GM19043 (cell line): ENCODE measurements at regions not wholly inside any gene's neighbourhood (a gene's known extent, or its start where the extent isn't known, plus 50 kb on each side); places are given as distances from the start of the nearest gene placed in this dataset.

Experiments
- ATAC-seq: cut with Tn5 transposase; IDR thresholded peaks from one replicate; pipeline ENCODE4 v1.9.1; 2021; ENCODE audit warnings: low read depth; ENCODE audit not compliant: unreplicated experiment

DNA sequence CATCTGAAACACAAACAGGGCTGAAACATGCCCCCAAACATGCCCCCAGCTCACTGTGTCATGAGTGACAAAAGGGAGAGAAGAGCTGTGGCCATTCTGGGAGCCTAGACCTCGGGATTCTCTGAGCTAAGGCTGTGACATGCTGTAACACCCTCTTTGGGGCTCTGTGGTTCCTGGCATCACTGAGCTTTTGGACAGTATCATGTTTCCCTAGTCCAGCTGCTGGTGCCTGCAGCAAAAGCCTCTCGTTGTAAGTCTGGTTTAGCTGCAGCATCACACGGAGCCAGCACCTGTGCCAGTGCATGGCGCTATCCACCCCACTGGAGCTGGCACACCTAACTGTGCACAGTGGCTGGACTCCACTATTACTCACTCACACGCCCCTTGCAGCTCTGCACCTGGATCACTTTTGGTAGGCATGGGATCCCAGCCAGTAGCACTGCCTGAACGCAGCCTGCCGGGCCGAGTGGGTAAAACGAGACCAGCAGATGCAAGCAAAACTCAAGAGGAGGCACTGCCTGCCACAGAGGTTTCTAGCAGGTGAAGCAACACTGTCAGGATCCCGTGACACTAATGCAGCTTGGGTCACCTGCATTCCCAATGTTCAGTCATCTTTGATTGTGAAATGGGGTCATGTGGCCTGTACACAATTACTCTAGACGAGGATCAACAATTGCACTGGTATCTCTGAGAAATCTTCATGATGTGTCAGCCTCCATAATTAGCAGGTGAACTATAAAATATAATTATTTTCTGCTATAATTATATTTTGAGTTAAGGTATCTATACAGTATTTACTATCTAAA lies 547.2 kb downstream of the ZNF804A start:
- no peak for ATAC-seq

DNA sequence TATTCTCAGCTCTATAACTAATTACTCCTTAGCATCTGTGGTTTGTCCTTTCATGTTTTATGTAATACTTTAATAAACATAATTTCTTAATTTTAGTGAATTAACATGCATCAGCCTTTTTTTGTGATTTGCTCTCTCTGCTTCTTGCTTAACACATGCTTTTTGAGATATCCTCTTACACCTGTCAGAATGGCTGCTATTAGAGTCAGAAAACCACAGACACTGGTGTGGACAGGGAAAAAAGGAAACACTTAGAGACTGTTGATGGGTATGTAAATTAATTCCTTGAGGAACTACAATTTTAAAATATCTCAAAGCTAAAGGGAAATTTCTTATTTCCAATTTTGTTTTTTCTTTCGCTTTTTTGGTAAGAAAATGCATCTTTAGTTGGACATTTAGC lies 549.0 kb downstream of the ZNF804A start:
- no peak for ATAC-seq

DNA sequence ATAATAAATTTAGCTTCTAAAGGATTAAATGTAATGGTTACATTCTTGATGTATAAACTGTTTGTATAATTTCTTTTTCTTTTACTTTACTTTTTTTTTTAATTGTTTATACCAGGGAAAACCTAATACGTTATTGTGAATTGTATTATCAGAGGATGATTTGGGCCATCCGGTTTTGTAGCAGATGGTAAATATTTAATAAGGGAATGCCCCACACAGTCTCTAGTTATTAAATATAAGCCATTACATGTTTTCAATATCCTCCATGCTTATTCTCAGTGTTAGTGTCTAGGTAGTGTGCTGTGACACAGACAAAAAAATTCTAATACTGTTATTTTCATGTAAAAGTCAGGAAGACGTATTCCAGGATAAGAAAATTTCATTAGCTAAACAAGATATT lies 553.9 kb downstream of the ZNF804A start:
- ATAC-seq: no peak

DNA sequence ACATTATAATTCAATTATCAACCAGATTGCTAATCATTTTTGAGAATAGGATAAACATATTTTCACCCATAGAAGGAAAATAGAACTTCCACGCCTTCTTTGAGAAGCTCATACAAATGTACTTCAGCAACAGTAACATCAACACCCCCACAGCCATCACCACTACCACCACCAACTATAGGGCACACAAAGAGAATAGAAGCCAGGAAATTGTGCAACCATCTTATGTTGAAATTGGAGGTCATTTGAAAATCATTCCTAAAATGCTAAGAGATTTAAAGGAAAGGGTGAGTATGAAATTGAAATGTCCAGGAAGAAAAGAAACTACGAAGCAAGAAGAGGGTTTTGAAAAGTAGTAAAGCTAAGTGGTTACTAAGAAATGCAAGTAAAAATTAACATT lies 563.4 kb downstream of the ZNF804A start:
- no peak for ATAC-seq

DNA sequence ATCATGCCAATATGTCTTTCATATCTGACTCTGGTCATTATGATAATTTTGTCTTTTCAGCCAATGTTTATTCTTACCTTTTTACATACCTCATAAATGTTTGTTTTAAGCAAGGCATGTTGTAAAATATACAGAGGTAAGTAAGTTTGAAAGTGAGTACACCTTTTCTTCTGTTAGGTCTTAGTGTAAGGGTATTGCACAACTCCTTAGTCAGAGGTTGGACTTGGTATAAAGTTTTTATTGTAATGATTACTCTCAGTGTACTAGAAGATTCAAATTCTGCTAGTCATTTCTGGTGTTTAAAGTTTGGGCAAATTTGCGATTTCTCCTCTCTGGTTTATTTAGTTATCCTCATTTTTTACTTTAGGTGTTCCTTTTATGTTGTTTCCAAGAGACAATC lies 564.3 kb upstream of the FSIP2 start:
- no peak for ATAC-seq

DNA sequence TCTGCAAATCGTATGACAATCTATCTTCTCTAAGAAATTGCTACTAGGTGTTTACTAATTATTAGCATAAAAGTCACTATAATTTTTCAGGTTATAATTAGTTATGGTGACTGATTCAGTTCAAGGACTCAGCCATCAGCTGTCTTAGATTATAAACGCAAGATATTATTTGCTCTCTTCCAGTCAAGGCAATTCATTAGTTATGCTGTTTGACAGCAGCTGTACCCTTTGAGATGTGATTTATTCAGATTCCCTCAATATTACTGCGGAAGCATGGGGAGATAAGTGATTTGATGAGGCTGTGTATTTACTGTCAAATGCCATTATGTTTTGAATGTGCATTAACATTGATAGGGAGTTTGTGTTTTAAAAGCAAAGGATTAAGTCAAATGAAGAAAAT lies 558.9 kb upstream of the FSIP2 start:
- no peak for ATAC-seq

DNA sequence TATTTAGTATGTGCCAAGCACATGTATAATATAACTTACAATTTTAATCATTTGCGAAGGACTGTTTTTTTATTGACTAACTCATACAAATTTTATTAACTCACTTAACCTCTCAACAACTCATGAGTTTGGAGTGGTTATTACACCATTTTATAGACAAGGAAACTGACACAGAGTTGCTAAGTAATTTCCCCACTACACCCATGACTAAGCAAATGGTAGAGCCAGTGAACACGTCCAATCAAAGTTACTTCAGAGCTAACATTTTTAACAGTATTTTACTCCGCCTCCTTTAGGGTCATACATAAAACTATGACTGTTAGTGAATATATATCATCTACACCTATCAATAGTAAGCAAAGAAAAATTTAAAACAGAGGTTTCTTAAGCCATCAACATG lies 556.7 kb upstream of the FSIP2 start:
- ATAC-seq: no peak

DNA sequence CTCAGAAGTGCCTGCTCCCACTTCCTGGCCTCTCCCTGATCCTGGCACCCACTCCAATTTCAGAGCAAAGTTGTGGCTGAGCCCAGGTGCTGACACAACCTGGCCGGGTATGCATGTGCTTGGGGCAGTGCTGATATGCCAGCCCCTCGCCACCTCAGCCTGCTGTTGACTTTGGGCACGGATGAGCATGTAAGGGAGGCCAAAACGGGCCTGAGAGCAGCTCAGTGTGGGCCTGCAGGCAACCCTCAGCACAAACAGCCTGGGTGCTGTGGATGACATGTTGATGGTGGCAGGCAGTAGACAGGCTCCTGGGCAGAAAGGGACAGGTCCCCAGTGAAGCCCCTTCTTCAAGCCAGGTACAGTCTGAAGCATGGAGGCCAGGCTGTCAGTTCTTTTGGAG lies 553.6 kb upstream of the FSIP2 start:
- no peak for ATAC-seq

DNA sequence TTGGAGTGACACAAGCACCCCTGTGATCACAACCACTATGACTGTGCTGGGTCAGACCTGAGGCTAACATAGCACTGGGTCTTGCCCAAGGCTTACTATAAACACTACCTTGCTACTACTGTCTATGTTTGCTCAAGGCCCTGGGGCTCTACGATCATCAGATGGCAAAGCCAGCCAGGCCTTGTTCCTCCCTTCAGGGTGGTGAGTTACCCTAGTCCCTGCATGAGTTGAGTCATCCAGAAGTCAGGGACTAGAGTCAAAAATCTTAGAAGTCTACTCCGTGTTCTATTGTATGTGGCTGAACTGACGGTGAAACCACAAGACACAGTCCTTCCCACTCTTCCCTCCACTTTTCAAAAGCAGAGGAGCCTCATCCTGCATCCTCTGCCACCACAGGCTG lies 551.2 kb upstream of the FSIP2 start:
- ATAC-seq: no peak

DNA sequence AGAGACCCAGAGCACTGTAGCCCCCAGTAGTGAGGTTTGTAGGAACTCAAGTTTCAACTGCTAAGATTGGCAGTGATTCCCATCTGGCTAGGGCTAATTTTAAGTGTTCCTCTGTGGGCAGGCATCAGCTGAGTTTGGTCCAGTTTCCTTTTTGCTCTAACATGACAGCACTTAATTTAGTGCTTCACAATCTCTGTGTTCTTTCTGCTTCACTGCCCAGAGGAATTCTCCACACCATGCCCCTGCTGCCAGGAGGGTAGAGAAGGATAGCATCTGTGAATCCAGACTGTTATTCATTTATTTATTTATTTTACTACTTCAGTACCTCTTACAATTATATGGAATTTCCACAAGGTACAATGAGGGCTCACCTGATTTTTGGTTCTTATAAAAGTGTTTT lies 549.9 kb upstream of the FSIP2 start:
- no peak for ATAC-seq

DNA sequence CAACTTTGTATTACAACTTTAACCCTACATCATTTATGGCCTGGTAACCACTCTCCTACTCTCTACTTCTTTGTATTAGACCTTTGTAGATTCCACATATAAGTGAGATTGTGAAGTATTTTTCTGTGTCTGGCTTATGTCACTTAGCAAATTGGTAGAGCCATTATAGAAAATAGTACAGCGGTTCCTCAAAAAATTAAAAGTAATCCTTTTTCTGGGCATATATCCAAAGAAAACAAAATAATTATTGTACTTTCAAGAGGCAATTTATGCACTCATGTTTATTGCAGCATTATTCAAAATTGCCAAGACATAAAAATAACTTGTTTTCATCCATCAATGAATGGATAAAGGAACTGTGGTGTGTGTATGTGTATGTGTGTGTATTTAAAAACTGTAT lies 537.5 kb upstream of the FSIP2 start:
- no peak for ATAC-seq

DNA sequence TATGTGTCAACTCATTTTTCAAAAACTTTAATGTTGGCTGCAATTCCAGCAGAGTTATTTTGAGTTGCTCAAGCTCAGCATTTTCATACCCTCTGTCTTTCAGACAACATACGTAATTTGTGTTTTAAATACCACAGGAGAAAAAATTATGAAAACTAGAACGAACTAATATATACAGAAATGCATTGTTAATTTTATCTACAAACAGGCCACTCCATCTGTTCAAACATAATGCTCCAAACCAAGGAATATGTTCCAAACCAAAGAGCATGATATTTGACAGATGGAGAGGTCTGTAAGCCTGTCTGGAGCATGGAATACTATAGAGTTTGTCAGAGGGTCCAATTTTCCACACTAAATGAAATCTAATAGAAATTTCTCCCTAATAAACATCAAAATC lies 536.2 kb upstream of the FSIP2 start:
- no peak for ATAC-seq

DNA sequence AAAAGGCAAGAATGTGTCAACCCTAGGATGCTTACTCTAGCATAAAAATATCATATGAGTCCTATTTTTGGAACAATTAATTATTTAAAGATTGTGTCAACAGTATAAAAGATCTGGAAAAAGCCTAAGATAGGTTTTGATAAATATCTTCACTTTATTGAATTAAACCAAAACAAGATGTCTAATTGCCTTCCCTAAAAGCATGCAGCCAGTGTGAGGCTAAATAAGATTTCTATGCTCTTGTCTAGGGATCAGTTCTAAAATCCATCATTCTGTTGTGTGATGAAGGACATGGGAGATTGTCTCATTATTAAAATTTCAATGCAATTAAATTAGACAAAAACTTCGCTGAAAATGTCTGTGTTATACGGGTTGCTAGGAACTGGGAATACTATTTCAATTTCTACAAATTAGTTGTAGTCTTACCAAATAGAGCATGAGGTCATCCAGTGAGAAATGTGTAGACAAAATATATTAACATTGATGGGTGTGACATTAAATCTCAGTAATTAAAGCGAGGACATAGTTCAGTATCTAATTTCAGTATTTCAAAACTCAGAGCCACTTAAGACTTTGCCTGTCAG lies 535.6 kb upstream of the FSIP2 start:
- no peak for ATAC-seq

DNA sequence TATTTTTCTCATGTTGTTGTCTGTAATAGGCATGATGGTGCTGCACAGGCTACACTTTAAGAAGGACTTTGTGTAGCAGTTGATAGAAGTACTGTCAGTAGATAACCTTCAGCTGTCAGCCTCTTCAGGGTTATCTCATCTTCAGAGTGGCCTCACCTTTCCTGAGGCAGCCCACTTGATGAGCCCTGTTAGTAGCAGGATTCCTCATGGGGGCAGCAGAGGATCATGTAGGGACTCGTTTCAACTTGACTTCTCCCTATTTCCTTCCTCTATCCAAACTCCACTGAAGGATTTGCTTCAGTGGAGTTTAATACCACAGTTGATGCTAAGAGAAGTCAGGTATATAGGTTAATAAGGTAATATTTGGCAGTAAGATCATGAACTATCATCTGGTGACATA lies 530.3 kb upstream of the FSIP2 start:
- ATAC-seq: no peak

DNA sequence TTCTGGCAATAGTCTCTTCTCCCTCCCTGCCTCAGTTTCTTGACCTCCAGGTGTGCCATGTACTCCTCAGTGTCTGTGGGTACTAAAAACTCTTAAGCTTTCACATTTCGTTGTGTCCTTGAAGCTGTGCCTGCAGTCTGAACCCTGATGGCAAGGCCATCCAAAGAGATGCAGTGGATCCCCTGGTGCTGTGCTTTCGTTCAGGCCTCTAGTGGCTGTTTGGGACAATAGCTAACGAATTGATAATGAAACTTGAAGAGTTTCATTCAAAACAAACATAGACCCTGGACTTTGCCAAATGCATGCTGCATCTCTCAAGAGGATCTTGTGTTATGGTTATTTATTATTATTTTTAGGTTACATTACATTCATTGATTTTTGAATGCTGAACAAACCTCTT lies 523.1 kb upstream of the FSIP2 start:
- no peak for ATAC-seq

DNA sequence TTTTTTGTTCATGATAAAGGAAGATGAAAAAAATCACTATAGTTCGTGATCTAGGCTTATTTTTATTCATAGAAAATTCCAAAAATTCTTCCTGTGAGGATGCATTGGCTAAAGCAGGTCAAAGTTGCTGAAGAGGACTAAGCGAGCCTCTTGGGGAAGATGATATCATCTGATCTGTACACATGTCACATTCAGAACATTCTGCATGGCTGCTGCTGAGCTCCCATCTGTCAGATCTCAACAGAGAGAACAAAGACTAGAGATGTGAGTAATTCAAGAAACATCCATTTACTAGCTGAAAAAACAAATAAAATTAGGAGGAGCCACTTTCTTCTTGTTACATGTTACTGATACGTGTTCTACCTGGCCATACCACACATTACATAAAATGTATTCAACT lies 518.6 kb upstream of the FSIP2 start:
- no peak for ATAC-seq

DNA sequence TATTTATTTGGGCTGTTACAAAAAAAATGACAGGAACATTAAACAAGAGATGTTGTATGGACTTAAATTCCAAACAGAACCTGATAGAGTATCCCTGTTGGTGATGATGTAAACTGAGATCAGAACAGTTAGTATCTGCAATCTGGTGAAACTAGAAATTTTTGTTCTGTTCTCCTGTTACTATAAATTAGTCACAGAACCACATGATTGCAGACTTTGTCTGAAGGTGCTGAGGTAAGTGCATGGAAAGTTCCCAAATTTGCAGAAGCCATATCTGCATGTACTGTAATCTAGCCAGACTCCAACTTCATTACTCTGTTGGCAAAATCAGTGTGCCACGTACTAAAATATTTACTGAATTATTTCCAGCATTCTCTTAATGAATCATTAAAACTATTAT lies 516.3 kb upstream of the FSIP2 start:
- no peak for ATAC-seq

DNA sequence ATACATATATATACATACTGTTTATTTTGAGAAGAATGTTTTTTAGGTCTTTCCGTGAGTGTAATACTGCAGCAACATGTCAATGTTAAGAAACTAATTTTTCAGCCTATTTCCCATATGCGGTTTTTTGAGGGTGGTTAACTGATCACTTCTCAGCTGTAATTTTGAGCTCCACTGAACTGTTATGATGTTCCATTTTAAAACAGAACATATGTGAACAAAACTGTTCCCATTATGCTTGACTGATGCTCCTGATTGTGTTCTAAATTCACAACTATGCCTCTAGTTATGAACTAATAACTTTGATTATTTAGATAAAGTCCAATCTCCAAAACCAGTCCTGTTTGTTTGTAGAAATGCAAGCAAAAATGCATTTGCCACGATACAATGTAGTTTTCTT lies 511.2 kb upstream of the FSIP2 start:
- no peak for ATAC-seq

DNA sequence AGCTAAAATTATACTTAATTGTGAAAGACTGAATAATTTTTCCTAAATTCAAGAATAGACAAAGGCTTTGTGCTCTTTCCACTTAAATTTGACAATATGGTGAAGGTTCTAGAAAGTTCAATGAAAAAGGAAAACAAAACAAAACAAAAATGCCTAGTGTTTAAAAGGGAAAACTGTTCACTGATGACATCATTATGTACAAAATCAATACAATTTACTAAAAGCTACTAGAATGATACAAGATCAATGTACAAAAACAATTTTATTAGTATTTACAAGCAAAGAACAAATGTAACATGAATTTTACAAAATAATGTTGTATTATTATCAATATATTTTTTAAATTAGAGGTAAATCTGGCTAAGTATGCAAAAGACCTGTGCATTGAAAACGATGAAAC lies 499.1 kb upstream of the FSIP2 start:
- no peak for ATAC-seq

DNA sequence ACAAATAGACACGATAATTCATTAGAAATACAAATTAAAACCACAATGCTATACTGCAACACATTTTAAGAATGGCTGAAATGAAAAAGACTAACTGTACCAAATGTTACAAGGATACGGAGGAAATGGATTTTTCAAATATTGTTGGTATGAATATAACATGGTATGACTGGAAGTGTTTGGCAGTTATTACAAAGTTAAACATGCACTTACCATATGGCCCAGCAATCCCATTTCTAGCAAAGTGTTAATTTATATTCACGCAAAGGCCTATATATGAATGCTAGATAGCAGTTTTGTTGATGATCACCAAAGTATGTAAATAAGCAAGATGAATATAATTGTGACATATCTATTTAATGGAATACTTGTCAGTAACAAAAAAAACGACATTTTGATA lies 497.8 kb upstream of the FSIP2 start:
- no peak for ATAC-seq

DNA sequence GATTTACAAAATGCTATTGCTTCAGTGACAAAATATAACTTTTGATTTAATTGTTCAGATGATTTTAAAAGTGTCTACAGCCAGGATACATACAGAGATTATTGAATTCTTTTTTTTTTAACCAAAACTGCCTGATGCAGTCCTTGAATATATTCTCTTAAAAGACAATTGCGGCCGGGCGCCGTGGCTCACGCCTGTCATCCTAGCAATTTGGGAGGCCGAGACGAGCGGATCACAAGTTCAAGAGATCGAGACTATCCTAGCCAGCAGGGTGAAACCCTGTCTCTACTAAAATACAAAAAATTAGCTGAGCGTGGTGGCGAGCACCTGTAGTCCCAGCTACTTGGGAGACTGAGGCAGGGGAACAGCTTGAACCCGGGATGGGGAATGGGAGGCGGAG lies 497.0 kb upstream of the FSIP2 start:
- ATAC-seq: no peak

DNA sequence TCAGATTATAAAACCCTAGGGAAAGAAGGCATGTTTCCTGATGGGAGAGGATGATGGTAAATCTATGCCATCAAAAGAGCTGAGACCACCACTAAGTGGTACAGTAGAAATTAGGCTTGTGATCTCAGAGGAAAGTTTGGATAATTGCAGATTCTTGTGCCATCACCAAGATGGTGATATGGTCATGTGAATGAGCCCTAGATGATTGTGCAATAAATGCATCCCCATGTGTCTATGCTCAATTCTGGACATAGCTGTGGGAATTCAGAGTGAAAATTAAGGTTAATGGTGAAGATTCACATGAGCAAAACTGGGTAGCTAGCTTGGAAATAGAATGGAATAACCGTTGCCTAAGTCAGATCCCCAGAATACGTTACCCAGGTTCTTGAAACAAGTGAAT lies 496.1 kb upstream of the FSIP2 start:
- no peak for ATAC-seq

DNA sequence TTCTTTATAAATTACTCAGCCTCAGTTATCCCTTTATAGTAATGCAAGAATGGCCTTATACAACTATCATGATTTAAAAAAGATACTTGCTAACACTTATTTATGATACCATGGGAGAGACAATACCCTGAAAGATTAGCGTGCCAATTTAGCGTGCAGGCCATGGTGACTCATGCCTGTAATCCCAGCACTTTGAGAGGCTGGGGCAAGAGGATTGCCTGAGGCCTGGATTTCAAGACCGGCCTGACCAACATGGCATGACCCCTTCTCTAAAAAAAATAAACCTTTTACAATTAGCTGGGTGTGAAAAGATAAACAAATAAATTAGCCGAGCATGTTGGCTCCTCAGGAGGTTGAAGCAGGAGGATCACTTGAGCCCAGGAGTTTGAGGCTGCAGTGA lies 493.4 kb upstream of the FSIP2 start:
- ATAC-seq: no peak
